Activated CD4-positive, alpha-beta T cell treated with anti-CD3 and anti-CD28 coated beads, Interleukin-10, Interleukin-2, amounts not matched to agents 100 ng/mL and 50 ng/mL, durations not matched to agents 16 hours and 8 hours (primary cell): ENCODE measurements at regions not wholly inside any gene's neighbourhood (a gene's known extent, or its start where the extent isn't known, plus 50 kb on each side); places are given as distances from the start of the nearest gene placed in this dataset.

Experiments
- DNase-seq: peaks from one replicate; pipeline ENCODE4 v3.0.0-alpha.2; 2020

GRCh38 chr13:105410602-105411001 is 1124.9 kb downstream of the EFNB2 start:
- peak; percentile 6 for DNase-seq

- no peak for DNase-seq
Measured at GRCh38 chr13:105406551-105406950, 1128.9 kb downstream of the EFNB2 start.

DNA sequence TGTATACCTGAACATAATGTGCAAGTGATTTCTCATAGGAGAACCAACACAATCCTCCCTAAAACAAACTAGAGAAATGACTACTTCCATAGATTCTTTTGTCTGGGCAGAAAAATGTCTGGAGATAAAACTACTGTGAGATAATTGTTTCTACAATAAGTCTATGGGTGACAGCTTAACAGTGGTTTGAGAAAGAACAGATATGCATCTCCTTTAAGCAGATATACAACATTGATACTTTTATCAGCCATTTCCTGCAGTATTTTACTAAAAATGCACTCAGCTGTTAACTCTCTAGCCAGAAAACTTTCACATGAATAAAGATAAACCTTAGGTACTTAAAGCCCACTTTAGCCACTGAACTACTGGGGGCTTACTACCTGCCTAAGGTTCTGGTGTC is 1132.4 kb downstream of the EFNB2 start:
- no peak for DNase-seq

GRCh38 chr13:105395041-105395440 is 1140.4 kb downstream of the EFNB2 start:
- DNase-seq = no peak

DNA sequence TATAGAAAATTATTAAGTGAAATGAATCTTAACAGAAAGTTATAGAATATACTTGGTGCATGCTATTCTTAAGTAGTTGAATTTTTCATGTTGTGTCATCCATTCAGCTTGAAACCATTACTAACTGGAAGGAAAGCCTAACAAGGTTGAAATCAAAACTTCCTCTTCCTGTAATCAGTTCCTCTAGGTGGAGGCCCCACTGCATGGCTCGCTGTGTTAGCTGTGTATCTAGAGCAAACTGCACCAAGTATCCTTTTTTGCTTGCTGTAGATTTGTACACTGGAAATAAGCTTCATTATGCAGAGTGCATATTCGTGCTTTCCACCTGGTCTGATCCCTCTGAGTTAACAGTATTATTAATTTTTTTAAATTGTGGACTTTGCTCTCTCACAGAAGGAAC is 1146.1 kb downstream of the EFNB2 start:
- no peak for DNase-seq

GRCh38 chr13:105377452-105377851 is 1158.0 kb downstream of the EFNB2 start:
- DNase-seq = no peak

- DNase-seq = no peak
Measured at GRCh38 chr13:105370011-105370650, 1165.3 kb downstream of the EFNB2 start.

- DNase-seq = no peak
Measured at GRCh38 chr13:105368781-105369180, 1166.7 kb downstream of the EFNB2 start.

GRCh38 chr13:105365831-105366230 is 1169.6 kb downstream of the EFNB2 start:
- no peak for DNase-seq

DNA sequence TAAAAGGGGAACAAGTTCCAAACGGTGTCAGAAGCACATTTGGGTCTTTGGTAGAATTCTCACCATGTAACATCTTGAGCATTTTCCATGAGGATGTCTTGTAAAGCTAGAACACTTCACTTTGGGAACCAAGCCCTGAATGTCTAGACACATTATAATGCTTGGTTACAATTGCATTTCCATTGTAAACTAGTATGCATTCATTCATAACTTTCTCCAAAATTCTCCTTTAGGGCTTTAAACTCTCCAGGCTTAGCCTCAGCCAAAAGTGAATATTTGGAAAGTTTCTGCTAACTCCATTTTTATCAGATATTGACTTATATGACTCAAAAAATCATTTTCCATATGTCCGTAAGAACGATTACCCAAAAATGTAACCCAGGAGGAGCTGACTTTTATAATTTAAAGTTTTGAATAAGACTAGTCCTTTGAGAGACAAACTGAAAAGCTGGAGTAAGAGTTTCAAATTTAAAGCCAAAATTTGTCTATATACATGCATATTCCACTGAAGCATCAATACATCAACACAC is 1170.4 kb downstream of the EFNB2 start:
- DNase-seq = no peak

GRCh38 chr13:105364191-105364590 is 1171.3 kb downstream of the EFNB2 start:
- DNase-seq = no peak

GRCh38 chr13:105363261-105364190 is 1171.9 kb downstream of the EFNB2 start:
- DNase-seq = no peak

GRCh38 chr13:105353654-105354053 is 1181.8 kb downstream of the EFNB2 start:
- no peak for DNase-seq

GRCh38 chr13:105349082-105349723 is 1186.3 kb downstream of the EFNB2 start:
- DNase-seq = no peak

DNA sequence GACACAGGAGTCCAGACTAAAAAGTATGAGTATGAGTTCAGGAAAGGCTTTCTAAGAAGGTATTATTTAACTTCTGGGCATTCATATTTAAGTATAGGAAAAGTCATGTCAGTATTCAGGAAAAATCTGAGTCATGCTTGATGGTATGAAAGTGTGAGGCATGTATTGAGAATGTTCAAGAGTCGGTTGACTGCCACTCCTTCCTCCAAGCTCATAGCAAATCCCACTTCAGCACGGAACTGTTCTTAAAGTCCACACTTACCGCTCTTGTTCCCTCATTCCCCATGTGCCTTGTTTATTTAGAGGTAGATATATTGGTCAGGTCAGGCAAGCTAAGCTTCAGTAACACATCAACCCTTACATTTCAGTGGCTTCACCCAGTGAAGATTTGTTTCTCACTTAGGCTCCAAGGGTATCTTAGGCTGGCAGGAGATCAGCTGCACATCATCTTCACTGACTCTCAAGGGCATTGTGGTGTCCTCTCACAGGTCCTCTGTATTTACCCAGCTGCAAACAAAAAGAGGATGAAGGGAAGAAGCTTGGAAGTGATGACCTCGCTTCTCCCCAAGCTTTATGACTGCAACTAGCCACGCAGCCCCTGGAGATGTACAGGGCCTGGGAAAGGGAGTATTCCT is 1189.2 kb downstream of the EFNB2 start:
- no peak for DNase-seq

GRCh38 chr13:105345730-105346129 is 1189.7 kb downstream of the EFNB2 start:
- DNase-seq = no peak

GRCh38 chr13:105345131-105345530 is 1190.3 kb downstream of the EFNB2 start:
- no peak for DNase-seq

GRCh38 chr13:105343134-105343806 is 1192.2 kb downstream of the EFNB2 start:
- no peak for DNase-seq

GRCh38 chr13:105342281-105342820 is 1193.1 kb downstream of the EFNB2 start:
- no peak for DNase-seq

- DNase-seq = no peak
Measured at GRCh38 chr13:105341758-105342157, 1193.7 kb downstream of the EFNB2 start.

DNA sequence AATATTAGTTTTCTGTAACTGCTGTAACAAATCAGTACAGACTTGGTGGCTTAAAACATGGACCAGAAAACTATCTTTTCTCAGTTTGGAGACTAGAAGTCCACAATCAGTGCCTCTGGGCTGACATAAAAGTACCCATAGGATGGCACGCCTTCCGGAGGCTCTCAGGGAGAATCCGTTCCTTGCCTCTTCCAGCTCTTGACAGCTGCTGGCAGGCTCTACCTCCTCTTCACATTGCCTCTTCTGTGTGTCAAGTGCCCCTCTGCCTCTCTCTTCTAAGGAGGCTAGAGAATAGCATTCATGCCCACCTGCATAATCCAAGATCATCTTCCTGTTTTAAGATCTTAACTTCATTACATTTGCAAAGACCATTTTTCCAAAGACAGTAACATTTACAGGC is 1194.2 kb downstream of the EFNB2 start:
- DNase-seq = no peak

- DNase-seq = no peak
Measured at GRCh38 chr13:105340061-105340606, 1195.3 kb downstream of the EFNB2 start.
